Islet precursor cell (in vitro differentiated cells): ENCODE measurements at regions not wholly inside any gene's neighbourhood (a gene's known extent, or its start where the extent isn't known, plus 50 kb on each side); places are given as distances from the start of the nearest gene placed in this dataset.

Source experiments
- DNase-seq: peaks from one replicate; pipeline ENCODE4 v3.0.0-alpha.2; 2018

- DNase-seq = no peak
These were observed 372.0 kb downstream of the CDH10 start for GRCh38 chr5:24272741-24273140.

- DNase-seq = no peak
These were observed 364.6 kb downstream of the CDH10 start for GRCh38 chr5:24280215-24280614.

- no peak for DNase-seq
These were observed 363.0 kb downstream of the CDH10 start for GRCh38 chr5:24281818-24282217.

- no peak for DNase-seq
These were observed 355.0 kb downstream of the CDH10 start for GRCh38 chr5:24289582-24290335.

GRCh38 chr5:24290536-24290935 is 354.2 kb downstream of the CDH10 start:
- no peak for DNase-seq

GRCh38 chr5:24291916-24292315 is 352.9 kb downstream of the CDH10 start:
- no peak for DNase-seq

- no peak for DNase-seq
These were observed 350.4 kb downstream of the CDH10 start for GRCh38 chr5:24294333-24294732.

- no peak for DNase-seq
These were observed 330.7 kb downstream of the CDH10 start for GRCh38 chr5:24314106-24314505.

GRCh38 chr5:24320643-24321042 is 324.1 kb downstream of the CDH10 start:
- no peak for DNase-seq

GRCh38 chr5:24325306-24325832 is 319.4 kb downstream of the CDH10 start:
- DNase-seq = no peak

- no peak for DNase-seq
These were observed 313.2 kb downstream of the CDH10 start for GRCh38 chr5:24331531-24331930.

- no peak for DNase-seq
These were observed 297.6 kb downstream of the CDH10 start for GRCh38 chr5:24347158-24347557.

- DNase-seq = no peak
These were observed 293.5 kb downstream of the CDH10 start for GRCh38 chr5:24351285-24351684.

- DNase-seq = no peak
These were observed 291.8 kb downstream of the CDH10 start for GRCh38 chr5:24353016-24353415.

GRCh38 chr5:24353611-24354010 is 291.2 kb downstream of the CDH10 start:
- no peak for DNase-seq

GRCh38 chr5:24363789-24364481 is 280.8 kb downstream of the CDH10 start:
- no peak for DNase-seq

GRCh38 chr5:24364711-24365110 is 280.1 kb downstream of the CDH10 start:
- no peak for DNase-seq

- DNase-seq = peak; percentile 68
These were observed 279.4 kb downstream of the CDH10 start for GRCh38 chr5:24365406-24365805.

- no peak for DNase-seq
These were observed 277.6 kb downstream of the CDH10 start for GRCh38 chr5:24367216-24367615.

GRCh38 chr5:24368115-24368514 is 276.7 kb downstream of the CDH10 start:
- DNase-seq = no peak

GRCh38 chr5:24376210-24376609 is 268.6 kb downstream of the CDH10 start:
- DNase-seq = no peak

GRCh38 chr5:24376616-24377015 is 268.2 kb downstream of the CDH10 start:
- no peak for DNase-seq

GRCh38 chr5:24381861-24382489 is 262.8 kb downstream of the CDH10 start:
- peak; percentile 83 for DNase-seq

- no peak for DNase-seq
These were observed 259.7 kb downstream of the CDH10 start for GRCh38 chr5:24385070-24385469.
